SK-N-MC (cell line): ENCODE measurements at regions not wholly inside any gene's neighbourhood (a gene's known extent, or its start where the extent isn't known, plus 50 kb on each side); places are given as distances from the start of the nearest gene placed in this dataset.

ENCODE experiments used
- EZH2 ChIP-seq: fragments of 200-600 bp; sonication (generic); IDR thresholded peaks from one replicate; pipeline ENCODE4 v1.6.1; 2017; ENCODE audit warnings: antibody characterized with exemption
- FOXP2 ChIP-seq: optimal IDR thresholded peaks from 2 replicates; pipeline ENCODE3; 2011; ENCODE audit warnings: mild to moderate bottlenecking, moderate library complexity; ENCODE audit not compliant: insufficient read depth; ENCODE audit errors: extremely low read length, control extremely low read depth
- POLR2AphosphoS5 ChIP-seq: IDR thresholded peaks from 2 replicates; pipeline ENCODE4 v1.6.1; 2012; ENCODE audit warnings: mild to moderate bottlenecking, low read depth, low read length, borderline replicate concordance

- no peak for TF ChIP-seq EZH2
- no peak for TF ChIP-seq FOXP2
- TF ChIP-seq POLR2AphosphoS5 = no peak
Measured at GRCh38 chr2:224222291-224222690, 179.6 kb downstream of the FAM124B start.
